Ovary (tissue), 3 donors: ENCODE measurements at regions not wholly inside any gene's neighbourhood (a gene's known extent, or its start where the extent isn't known, plus 50 kb on each side); places are given as distances from the start of the nearest gene placed in this dataset.

ENCODE experiments used
- CTCF ChIP-seq, 3 donors: fragments of 450-650 bp in 2 of 3; fragments of 200-600 bp in 1 of 3; IDR thresholded peaks; one replicate each; pipeline versions ENCODE4 v1.5.1 to v1.8.0; 2016 to 2022; ENCODE audit warnings: antibody characterized with exemption in 3 of 3, mild to moderate bottlenecking in 1 of 3
- EP300 ChIP-seq: sonication (generic); formaldehyde crosslinking; IDR thresholded peaks from one replicate; pipeline ENCODE4 v1.6.1; 2017; ENCODE audit warnings: antibody characterized with exemption
- POLR2A ChIP-seq: fragments of 450-650 bp; IDR thresholded peaks from one replicate; pipeline ENCODE4 v1.6.1; 2017; ENCODE audit warnings: antibody characterized with exemption, mild to moderate bottlenecking, moderate library complexity
- donor health status: DM: no; HTN: no; CAD: no.

- TF ChIP-seq EP300 (no peak), CTCF (IDR thresholded peaks at IDR 0.05) (no peak), POLR2A (no peak)
Measured at GRCh38 chr3:167909952-167910351, 174.4 kb downstream of the SERPINI1 start.
